ENCODE measurements at regions not wholly inside any gene's neighbourhood (a gene's known extent, or its start where the extent isn't known, plus 50 kb on each side); places are given as distances from the start of the nearest gene placed in this dataset.

DNA sequence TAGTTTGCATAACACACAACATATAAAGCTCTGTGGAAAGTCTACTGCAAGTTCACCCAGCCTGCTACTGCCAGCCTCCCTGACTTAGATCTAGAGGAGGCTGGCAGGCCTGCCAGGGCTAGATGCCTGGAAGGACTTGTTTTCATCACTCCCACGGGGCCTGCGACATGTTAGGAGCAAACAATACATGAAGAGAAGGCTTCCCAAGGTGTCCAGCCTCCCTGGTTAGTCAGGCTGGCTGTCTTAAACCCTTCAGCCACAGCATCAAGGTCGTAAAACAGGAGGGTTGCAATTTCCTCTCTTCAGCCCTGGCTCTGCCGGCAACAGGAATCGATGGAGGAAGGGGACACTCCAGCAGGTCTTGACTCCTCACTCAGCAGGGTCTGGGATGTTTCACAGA is 104.5 kb downstream of the NGF start:
- no peak overlapping the region for H3K27ac Mint-ChIP-seq
- H3K9me3 Mint-ChIP-seq, result no peaks in the 10 kb centered on the region
- H3K4me3 Mint-ChIP-seq, result no peak overlapping the region
- intact Hi-C loops (cut with micrococcal nuclease), result no loop called here
- no peaks in the 10 kb centered on the region for H3K36me3 Mint-ChIP-seq (ENCODE audit: low read depth)
- no peaks in the 10 kb centered on the region for H3K4me1 Mint-ChIP-seq (ENCODE audit: low read depth)
- H3K27me3 Mint-ChIP-seq (ENCODE audit: insufficient read depth), result peaks cover 3% of the 10 kb centered on the region
- DNase-seq (ENCODE audit: low spot score), result no peak

DNA sequence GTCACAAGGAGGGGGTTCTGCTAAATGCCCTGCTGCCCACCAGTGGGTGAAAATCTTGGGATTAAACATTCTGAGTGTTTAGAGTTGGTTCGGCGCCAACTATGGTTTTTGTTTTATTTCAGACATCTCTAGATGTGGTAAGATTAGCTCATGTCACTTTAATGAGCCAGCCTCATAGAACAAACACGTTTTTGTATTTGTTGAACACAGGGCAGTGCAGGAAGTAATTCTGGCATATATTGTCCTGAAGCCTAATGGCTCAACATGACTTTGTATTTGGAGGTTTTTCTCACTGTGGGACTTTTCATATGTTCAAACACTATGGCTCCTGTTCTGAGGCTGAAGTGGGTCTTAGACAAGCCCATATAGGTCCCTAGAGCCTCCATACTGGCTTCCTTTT is 107.8 kb downstream of the NGF start:
- no peaks in the 10 kb centered on the region for H3K4me1 Mint-ChIP-seq (ENCODE audit: low read depth)
- H3K27ac Mint-ChIP-seq, result no peak overlapping the region
- intact Hi-C loops (cut with micrococcal nuclease), result no loop called here
- no peak for DNase-seq (ENCODE audit: low spot score)
- no peaks in the 10 kb centered on the region for H3K36me3 Mint-ChIP-seq (ENCODE audit: low read depth)
- no peaks in the 10 kb centered on the region for H3K9me3 Mint-ChIP-seq
- H3K27me3 Mint-ChIP-seq (ENCODE audit: insufficient read depth), result peaks cover 3% of the 10 kb centered on the region
- H3K4me3 Mint-ChIP-seq, result no peak overlapping the region

DNA sequence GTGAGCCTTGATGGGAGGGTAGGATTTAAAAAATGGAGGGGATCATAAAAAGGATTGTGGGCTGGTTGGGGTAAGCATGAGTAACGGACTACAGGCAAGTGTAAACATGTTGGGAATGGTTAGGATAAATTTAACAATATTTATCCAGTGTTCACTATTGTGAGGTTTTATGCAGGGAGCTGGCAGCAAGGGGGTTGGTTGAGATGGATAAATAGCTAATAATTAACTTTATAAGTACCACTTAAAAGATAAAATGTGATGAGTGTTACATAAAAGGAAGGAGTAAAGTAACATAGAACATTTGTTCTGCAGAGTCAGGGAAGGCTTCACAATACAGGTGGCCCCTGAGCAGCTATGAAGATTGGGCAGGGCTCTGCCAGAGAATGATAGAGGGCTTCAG is 109.0 kb downstream of the NGF start:
- intact Hi-C loops (cut with micrococcal nuclease), result no loop called here
- Mint-ChIP-seq H3K4me1 (ENCODE audit: low read depth) (no peaks in the 10 kb centered on the region), H3K27me3 (ENCODE audit: insufficient read depth) (no peaks in the 10 kb centered on the region), H3K9me3 (no peaks in the 10 kb centered on the region), H3K36me3 (ENCODE audit: low read depth) (no peaks in the 10 kb centered on the region), H3K4me3 (no peak overlapping the region), H3K27ac (no peak overlapping the region)
- DNase-seq (ENCODE audit: low spot score), result no peak

DNA sequence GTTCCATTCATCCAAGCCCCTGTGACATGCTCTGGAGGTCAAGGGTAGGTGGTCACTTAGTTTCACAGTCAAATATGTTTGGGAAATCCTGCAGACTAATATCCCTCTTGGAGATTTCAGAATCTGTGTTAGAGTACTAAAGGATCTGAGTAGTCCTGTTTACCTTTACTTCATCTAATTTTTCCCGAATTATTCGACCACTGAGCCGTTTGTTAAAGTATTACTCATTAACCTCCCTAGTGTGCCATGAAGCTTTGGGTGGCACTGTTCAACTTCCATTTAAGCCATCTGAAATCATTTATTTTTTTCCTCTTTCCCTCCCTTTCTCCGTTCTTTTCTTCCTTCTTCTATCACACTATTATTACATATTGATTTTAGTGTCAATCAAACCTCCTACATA is 109.9 kb downstream of the NGF start:
- Mint-ChIP-seq H3K9me3 (no peaks in the 10 kb centered on the region), H3K4me1 (ENCODE audit: low read depth) (no peaks in the 10 kb centered on the region), H3K4me3 (no peak overlapping the region), H3K27ac (no peak overlapping the region), H3K27me3 (ENCODE audit: insufficient read depth) (no peaks in the 10 kb centered on the region), H3K36me3 (ENCODE audit: low read depth) (no peaks in the 10 kb centered on the region)
- intact Hi-C loops (cut with micrococcal nuclease), result no loop called here
- no peak for DNase-seq (ENCODE audit: low spot score)

DNA sequence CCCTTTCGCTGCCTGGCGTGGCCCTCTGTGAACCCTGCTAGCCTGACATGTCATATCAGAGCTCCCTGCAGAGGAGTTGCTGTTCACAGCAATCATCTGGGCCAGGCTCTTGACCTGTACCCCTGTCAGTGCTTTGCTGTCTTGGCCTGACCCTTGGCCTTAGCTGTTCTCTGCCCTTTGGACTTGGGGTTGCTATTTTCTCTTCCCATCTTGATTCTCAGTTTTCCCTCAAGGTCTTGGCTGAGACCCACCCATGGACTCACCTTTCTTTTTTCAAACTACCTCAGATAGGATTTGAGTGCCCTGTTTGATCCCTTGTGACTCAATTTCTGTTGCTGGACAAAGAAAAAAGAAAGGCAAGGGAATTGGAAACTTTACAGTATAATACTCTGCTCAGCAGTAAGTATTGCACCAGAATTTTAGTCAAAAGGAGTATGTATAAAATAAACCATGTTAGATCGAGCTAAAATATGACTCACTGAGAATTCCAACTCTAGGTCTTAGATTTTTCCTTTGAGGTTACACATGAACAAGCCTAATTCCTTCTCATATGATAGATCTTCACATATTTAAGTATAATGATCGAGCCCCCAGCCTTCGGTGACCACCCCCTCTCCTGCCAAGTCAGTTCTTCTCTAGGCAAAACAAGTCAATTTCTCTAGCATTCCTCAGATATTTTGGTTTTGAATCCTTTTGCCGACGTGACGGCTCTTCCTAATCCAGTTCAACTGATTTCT is 110.5 kb downstream of the NGF start:
- Mint-ChIP-seq H3K9me3 (no peaks in the 10 kb centered on the region), H3K4me3 (no peak overlapping the region), H3K27ac (no peak overlapping the region), H3K4me1 (ENCODE audit: low read depth) (no peaks in the 10 kb centered on the region), H3K27me3 (ENCODE audit: insufficient read depth) (no peaks in the 10 kb centered on the region), H3K36me3 (ENCODE audit: low read depth) (no peaks in the 10 kb centered on the region)
- no peak for DNase-seq (ENCODE audit: low spot score)
- intact Hi-C loops (cut with micrococcal nuclease), result no loop called here

DNA sequence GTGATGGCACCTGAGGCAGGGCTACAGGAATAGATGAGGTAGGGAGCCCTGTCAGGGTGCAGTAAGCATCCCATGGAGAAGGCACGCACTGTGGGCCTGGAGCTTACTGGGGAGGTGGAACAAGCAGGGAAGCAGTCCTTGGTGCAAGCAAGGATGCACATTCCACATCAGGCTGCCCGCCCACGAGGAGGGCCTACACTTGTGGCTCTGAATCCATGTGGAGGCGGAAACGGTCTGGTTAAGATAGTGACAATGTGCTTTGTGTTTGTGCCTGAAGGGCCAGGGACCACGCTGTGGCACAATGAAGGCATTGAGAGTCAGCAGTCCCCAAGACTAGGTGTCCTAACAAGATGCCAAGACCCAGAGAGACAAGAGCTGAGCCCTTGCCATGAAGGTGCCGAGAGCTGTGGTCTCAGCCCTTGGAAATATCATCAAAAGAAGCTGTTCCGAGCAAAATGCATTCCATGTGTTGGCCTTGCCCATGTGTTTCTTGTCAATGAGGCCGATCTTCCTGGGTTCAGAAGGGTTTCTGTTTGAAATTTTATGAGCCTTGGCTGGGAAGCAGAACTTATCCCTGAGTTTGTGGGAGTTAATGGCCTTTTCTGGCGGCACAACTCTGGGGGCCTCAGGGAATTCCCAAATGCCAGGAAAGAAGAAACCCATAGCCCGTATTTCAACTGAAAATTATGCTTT is 111.9 kb downstream of the NGF start:
- Mint-ChIP-seq H3K4me3 (no peak overlapping the region), H3K36me3 (ENCODE audit: low read depth) (no peaks in the 10 kb centered on the region), H3K4me1 (ENCODE audit: low read depth) (no peaks in the 10 kb centered on the region), H3K27ac (no peak overlapping the region), H3K27me3 (ENCODE audit: insufficient read depth) (no peaks in the 10 kb centered on the region), H3K9me3 (no peaks in the 10 kb centered on the region)
- no peak for DNase-seq (ENCODE audit: low spot score)
- intact Hi-C loops (cut with micrococcal nuclease), result no loop called here

DNA sequence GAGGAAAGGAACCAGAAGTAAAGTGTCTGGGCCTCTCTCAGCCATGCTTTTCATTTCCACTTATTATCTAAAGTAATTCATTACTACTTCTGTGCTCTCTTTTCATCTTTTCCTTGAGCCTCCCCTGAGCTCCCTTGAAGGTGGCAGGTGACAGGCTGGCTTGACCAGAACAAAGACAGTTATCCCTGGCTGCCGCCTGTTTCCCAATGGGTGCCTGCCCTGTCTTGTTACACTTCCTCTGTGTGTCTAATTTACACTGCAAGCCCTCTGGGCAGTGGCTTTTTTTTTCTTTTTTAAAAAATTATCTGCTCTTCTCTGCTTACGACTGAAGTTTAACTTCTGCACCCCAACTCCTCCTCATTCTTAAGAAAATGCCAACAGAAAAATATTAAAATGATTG is 113.4 kb downstream of the NGF start:
- intact Hi-C loops (cut with micrococcal nuclease), result no loop called here
- no peak overlapping the region for H3K4me3 Mint-ChIP-seq

DNA sequence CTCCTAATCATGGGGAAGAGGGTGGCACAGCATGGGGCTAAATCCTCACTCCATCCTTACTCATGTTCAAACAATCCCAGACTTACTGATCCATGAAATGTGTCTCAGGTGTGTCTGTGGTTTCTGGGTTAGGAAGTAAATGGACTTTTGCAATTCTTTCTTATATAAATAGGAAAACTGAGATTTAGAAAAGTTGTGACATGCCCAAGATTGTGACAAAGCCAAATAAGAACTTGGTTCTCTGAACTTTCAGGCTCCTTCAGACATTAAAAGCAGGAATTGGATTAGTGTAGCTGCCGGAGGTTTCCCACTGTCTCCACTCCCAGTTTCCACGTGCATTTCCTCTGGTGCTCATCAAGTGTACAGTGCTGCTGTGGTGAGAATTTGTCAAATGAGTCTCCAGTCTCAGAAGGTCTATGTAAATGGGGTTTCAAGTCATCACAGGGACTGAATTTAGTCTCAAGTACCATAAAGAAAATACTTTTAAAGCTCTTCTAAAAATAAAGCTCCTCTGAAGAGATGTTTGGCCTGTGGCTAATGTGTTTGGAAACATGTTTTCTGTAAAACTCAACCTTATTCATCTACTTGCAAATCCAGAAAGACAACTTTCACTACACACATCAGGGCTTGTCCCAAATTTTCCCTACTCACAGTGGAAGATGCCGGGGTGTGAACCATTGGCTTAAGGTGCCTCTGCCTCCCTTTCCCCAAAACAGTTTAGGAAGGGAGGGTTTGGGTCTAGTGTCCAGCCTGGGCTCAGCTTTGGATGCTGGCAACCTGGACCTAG is 115.2 kb downstream of the NGF start:
- H3K4me1 Mint-ChIP-seq (ENCODE audit: low read depth), result no peaks in the 10 kb centered on the region
- intact Hi-C loops (cut with micrococcal nuclease), result no loop called here
- H3K9me3 Mint-ChIP-seq, result no peaks in the 10 kb centered on the region
- no peaks in the 10 kb centered on the region for H3K27me3 Mint-ChIP-seq (ENCODE audit: insufficient read depth)
- H3K36me3 Mint-ChIP-seq (ENCODE audit: low read depth), result no peaks in the 10 kb centered on the region
- H3K27ac Mint-ChIP-seq, result no peak overlapping the region
- DNase-seq (ENCODE audit: low spot score), result no peak
- H3K4me3 Mint-ChIP-seq, result no peak overlapping the region

More for the DNA sequence above, 113.4 kb downstream of the NGF start:
- H3K27me3 Mint-ChIP-seq (ENCODE audit: insufficient read depth), result no peaks in the 10 kb centered on the region
- H3K36me3 Mint-ChIP-seq (ENCODE audit: low read depth), result no peaks in the 10 kb centered on the region
- no peak overlapping the region for H3K27ac Mint-ChIP-seq
- H3K9me3 Mint-ChIP-seq, result no peaks in the 10 kb centered on the region
- no peaks in the 10 kb centered on the region for H3K4me1 Mint-ChIP-seq (ENCODE audit: low read depth)
- DNase-seq (ENCODE audit: low spot score), result no peak

DNA sequence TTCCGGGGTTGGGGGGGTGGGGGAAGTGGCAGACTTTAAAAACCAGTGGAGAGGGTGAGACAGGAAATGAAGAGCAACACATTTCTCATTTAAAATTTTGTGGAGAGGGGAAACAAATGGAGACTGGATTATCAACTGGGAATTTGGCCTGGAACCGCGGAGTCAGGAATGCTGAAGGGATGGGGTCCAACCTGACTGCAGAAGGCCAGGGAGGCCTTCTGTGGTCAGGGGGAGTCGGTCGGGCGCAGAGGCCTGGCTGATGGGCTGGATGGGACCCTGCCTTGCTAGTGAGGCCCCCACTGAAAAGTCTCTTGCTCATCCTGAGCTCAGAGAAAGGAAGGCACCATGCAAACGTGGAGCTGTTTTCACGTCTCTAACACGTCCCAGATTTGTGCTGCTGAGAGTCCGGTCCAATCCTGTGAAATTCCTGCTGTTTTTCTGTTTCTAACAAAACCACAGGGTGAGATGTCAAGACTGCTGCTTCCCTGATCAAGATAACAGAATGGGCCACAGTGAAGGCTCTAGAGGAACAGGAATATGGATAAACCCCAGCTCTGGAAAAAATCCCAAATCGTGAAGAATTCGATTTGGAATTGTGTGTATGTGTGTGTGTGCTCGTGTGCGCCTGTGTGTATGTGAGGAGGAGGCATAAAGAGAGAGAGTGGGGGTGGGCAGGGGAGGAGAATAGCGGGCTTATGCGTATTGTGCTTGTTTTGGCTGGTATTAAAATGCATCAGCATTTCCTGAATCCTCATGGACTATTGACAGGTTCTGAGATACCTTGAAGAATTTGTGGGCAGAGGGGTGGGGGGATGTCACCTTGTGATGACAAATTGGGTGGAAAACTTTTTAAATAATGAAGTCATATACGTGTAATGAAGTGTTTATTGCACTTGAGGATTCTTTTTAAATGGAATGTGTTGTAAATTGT is 117.4 kb downstream of the NGF start:
- Mint-ChIP-seq H3K36me3 (ENCODE audit: low read depth) (no peaks in the 10 kb centered on the region), H3K9me3 (no peaks in the 10 kb centered on the region), H3K27me3 (ENCODE audit: insufficient read depth) (no peaks in the 10 kb centered on the region), H3K4me1 (ENCODE audit: low read depth) (no peaks in the 10 kb centered on the region), H3K4me3 (no peak overlapping the region), H3K27ac (no peak overlapping the region)
- intact Hi-C loops (cut with micrococcal nuclease), result no loop called here
- DNase-seq (ENCODE audit: low spot score), result no peak

DNA sequence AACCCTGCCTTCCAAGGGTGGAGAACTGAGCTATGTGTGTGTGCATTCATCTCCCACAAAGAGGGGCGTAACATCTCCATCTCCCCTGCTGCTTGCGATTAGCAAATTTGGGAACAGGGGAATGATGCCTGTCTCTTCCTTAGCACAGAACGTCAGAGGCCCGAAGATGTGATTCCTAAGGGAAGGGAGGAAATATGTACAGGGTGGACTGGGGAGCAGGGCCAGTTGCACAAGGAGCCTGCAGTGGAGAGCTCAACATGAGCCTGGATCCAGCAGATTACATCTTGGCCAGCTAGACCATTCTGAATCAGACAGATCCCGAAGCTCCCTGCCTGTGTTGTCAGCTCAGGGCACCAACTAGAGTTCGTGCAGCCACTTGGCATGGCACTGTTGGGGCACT is 118.1 kb downstream of the NGF start:
- Mint-ChIP-seq H3K27ac (no peak overlapping the region), H3K4me3 (no peak overlapping the region), H3K27me3 (ENCODE audit: insufficient read depth) (no peaks in the 10 kb centered on the region), H3K4me1 (ENCODE audit: low read depth) (no peaks in the 10 kb centered on the region), H3K36me3 (ENCODE audit: low read depth) (no peaks in the 10 kb centered on the region), H3K9me3 (no peaks in the 10 kb centered on the region)
- intact Hi-C loops (cut with micrococcal nuclease), result no loop called here
- DNase-seq (ENCODE audit: low spot score), result no peak

DNA sequence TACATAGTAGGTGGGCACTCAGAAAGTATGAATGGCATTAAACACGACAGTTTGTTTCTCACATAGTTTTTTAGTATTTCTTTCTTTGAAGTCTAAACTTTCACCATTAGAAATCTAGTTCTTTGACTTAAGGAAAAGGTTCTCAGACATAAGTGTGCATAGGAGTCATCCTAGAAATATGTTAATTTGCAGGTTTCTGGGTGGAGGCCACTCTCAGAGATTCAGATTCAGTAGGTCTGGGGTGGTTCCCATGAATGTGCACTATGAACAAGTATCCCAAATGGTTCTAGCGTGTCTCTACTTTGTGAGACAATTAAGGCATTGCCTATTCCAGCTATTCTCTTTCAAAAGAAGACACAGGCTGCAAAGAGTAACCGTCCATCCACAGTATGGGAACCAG is 119.3 kb downstream of the NGF start:
- H3K27me3 Mint-ChIP-seq (ENCODE audit: insufficient read depth), result no peaks in the 10 kb centered on the region

DNA sequence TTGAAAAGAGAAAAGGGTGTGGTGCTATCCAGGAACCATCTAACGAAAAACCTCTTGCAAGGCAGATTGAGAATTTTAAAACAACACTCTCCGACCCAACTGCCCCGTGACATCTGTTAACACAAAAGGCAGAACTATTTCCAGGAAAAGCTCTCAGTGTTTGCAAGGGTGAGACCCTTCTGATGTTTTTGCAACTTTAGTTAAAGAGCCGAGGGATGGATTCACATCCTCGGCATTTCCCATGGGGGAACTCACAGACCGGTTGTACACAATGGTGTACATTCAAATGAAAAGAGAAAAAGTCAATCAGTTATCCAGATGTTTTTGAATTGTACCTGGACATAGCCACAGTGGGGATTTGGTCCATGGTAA is 120.0 kb downstream of the NGF start:
- no peak overlapping the region for H3K4me3 Mint-ChIP-seq
- no peaks in the 10 kb centered on the region for H3K4me1 Mint-ChIP-seq (ENCODE audit: low read depth)
- no peaks in the 10 kb centered on the region for H3K9me3 Mint-ChIP-seq
- H3K27me3 Mint-ChIP-seq (ENCODE audit: insufficient read depth), result no peaks in the 10 kb centered on the region
- H3K27ac Mint-ChIP-seq, result no peak overlapping the region
- intact Hi-C loops (cut with micrococcal nuclease), result no loop called here
- DNase-seq (ENCODE audit: low spot score), result no peak
- no peaks in the 10 kb centered on the region for H3K36me3 Mint-ChIP-seq (ENCODE audit: low read depth)

More for the DNA sequence above, 119.3 kb downstream of the NGF start:
- DNase-seq (ENCODE audit: low spot score), result no peak
- H3K36me3 Mint-ChIP-seq (ENCODE audit: low read depth), result no peaks in the 10 kb centered on the region
- intact Hi-C loops (cut with micrococcal nuclease), result no loop called here
- H3K4me3 Mint-ChIP-seq, result no peak overlapping the region
- no peak overlapping the region for H3K27ac Mint-ChIP-seq
- H3K4me1 Mint-ChIP-seq (ENCODE audit: low read depth), result no peaks in the 10 kb centered on the region
- no peaks in the 10 kb centered on the region for H3K9me3 Mint-ChIP-seq
